Activated T-cell treated with anti-CD3 and anti-CD28 coated beads, Interleukin-2, amount 50 U/mL, for 4 hours (primary cell): ENCODE measurements at regions not wholly inside any gene's neighbourhood (a gene's known extent, or its start where the extent isn't known, plus 50 kb on each side); places are given as distances from the start of the nearest gene placed in this dataset.

Experiments used
- ATAC-seq, 2 donors: fragments of 200-7000 bp; cut with Tn5 transposase; one replicate each; pipeline ENCODE4 v1.10.0; 2021
- DNase-seq: peaks from one replicate; pipeline ENCODE4 v3.0.0-alpha.2; 2020
- H3K27me3 Mint-ChIP-seq: one replicate; pipeline ENCODE4 v1.8.0; 2021; ENCODE audit warnings: low read depth, mixed read lengths
- H3K36me3 Mint-ChIP-seq: one replicate; pipeline ENCODE4 v1.8.0; 2022; ENCODE audit warnings: mixed read lengths; ENCODE audit not compliant: insufficient read depth
- H3K4me1 Mint-ChIP-seq: one replicate; pipeline ENCODE4 v1.8.0; 2021; ENCODE audit warnings: low read depth, mixed read lengths
- H3K4me3 Mint-ChIP-seq: one replicate; pipeline ENCODE4 v1.8.0; 2021; ENCODE audit warnings: mild to moderate bottlenecking, moderate library complexity, mixed read lengths
- H3K9me3 Mint-ChIP-seq: one replicate; pipeline ENCODE4 v1.8.0; 2021; ENCODE audit warnings: mixed read lengths

DNA sequence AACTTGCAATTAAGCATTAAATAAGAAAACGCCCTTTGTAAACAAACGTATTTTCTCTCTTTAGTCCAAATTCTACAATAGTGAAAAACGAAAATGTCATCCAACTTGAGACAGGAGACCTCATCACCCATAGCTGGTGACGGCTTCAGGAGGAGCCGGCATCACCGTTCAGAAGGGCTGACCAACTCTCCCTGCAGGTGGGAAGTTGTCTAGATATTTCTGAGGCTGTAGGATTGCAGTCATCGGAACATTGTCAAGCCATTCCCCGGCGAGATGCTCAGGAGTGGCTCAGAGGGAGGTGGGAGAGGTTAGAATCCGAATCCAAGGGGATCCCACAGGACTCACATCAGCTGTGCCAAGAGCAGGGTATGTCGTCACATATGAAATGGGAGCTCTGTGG lies 76.7 kb downstream of the RBFOX3 start:
- H3K36me3 Mint-ChIP-seq = no peaks in the 10 kb centered on the region
- DNase-seq (no peak), ATAC-seq (no peak)
- no peaks in the 10 kb centered on the region for H3K4me1 Mint-ChIP-seq
- H3K4me3 Mint-ChIP-seq = no peak overlapping the region
- peaks cover 17% of the 10 kb centered on the region for H3K27me3 Mint-ChIP-seq
- no peaks in the 10 kb centered on the region for H3K9me3 Mint-ChIP-seq

DNA sequence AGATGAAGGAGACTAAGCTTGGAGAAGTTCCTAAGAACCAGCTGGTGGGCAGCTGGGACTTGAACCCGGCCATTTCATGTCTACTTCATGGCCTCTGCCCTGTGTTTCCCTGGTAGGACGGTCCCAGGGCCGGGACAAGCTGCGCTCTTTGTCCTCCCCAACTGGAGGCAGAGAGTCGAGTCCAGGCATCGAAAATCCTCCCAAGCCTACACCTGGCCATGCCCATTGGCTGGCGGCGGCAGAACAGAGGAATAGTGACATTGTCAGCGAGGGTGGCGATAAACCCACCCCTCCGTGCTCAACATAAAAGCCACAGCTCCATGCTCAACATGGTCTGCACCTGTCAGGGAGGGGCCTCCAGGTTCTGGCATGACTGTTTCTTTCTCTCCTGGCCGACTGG lies 77.7 kb downstream of the RBFOX3 start:
- ATAC-seq (no peak), DNase-seq (no peak)
- H3K27me3 Mint-ChIP-seq = peaks cover 20% of the 10 kb centered on the region
- no peaks in the 10 kb centered on the region for H3K36me3 Mint-ChIP-seq
- no peak overlapping the region for H3K4me3 Mint-ChIP-seq
- H3K9me3 Mint-ChIP-seq = no peaks in the 10 kb centered on the region
- no peaks in the 10 kb centered on the region for H3K4me1 Mint-ChIP-seq

DNA sequence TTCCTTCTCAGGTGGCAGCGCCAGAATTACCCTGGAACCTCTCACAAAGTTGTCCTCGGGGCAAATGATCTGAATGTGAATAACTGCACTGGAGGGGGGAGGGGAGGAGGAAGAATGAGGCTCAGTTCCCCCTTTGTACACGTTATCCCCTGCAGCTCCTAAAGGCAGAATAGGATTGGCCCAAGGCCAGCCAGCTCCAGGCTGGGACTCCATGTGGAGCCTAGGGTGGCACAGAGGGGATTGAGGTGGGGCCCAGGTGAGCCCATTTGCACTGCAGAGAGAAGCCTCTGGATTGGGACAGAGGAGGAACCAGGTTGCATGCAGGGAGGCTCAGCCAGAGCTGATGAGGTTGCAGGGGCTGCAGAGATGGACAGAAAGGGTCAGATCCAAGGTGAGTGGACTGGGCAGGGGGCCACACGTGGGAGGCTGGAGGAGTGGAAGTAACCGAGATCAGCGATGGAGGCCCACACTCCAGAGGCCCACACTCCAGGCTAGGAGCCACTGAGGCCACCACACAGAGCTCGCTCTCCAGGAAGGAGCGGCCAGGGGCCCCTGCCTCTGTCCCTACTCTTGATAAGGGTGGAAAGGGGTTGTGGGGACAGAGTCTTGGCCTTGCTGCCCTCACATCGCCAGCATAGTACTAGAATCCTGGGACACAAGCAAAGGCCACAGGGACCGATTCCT lies 78.6 kb downstream of the RBFOX3 start:
- H3K4me1 Mint-ChIP-seq = no peaks in the 10 kb centered on the region
- H3K36me3 Mint-ChIP-seq = no peaks in the 10 kb centered on the region
- DNase-seq (no peak), ATAC-seq (no peak)
- no peaks in the 10 kb centered on the region for H3K9me3 Mint-ChIP-seq
- H3K4me3 Mint-ChIP-seq = no peak overlapping the region
- H3K27me3 Mint-ChIP-seq = peaks cover 22% of the 10 kb centered on the region

DNA sequence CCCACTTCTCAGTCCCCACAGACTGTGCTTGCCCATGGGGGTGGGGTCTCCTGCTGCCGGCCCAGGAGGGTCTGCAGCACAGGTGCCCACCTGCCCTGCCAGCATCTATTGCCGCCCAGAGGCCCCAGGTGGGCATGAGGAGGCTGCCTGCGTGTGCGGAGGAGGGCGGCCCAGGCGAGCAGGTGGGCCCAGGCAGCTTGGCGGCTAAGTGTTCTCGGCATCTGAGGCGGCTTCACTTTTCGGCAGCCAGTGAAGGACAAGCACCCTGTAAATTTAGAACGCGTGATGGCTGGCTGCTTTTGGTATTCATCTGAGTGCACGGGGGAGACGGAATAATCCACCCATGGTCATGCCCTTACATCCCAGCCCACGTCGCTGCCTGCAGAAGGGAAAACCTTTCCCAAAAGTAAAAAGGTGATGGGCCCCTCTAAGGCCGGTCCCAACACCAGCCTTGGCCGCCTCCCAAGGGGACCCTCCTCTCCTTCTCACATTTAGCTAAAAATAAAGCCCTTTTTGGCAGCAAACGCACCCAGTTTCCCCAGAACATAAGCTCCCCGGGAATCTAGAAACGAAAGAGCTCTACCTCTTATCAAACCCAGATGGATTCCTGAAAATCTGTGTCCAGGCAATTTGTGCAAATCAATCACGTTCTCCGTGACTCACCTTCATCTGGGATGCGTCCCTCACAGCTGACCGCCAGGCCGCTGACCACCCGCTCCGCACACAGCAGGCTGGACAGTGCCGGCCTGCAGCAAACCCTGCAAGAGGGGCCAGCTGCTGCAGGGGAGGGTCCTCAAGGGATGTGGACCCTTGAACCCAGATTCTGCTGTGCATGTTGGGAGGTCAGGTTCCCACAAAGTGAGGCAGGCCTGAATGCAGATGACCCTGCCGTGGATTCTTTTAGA lies 79.4 kb downstream of the RBFOX3 start:
- DNase-seq = no peak
- no peak for ATAC-seq
- H3K9me3 Mint-ChIP-seq = no peaks in the 10 kb centered on the region
- peaks cover 27% of the 10 kb centered on the region for H3K27me3 Mint-ChIP-seq
- no peak overlapping the region for H3K4me3 Mint-ChIP-seq
- H3K36me3 Mint-ChIP-seq = no peaks in the 10 kb centered on the region
- no peaks in the 10 kb centered on the region for H3K4me1 Mint-ChIP-seq

DNA sequence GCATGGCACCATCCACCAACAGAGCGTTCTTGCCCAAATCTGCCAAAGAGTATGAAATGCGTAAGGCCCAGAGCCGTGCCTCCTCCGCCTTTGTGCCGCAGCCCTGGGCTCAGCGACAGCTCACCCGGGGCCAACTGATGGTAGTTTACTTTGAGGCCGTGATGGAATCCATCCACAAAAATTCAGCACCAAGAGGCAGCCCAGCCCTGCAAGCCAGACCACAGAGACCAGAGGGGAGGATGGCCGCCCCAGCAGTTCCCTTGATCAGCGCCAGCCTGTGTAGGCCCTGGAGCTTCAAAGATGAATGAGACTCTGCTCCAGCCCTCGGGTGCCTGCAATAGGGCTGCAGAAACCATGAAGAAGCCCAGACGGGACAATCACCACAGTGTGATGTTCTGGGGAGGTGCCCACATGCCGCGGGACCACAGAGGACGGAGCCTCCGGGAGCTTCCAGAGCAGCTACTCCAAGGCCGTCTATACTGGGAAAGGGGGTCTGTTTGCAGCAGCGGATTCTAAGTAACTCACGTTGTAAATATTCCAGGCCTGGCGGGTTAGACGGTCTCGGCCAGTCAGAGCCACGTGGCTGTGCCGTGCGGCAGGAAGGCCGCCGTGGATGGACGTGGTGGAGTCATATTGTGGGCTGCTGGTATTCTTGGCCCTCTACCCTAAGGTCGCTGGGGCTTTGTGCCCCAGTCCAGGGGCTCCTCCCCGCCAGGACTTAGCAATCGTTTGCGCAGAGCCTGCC lies 80.3 kb downstream of the RBFOX3 start:
- Mint-ChIP-seq H3K4me1 (no peaks in the 10 kb centered on the region), H3K36me3 (no peaks in the 10 kb centered on the region), H3K27me3 (peaks cover 32% of the 10 kb centered on the region), H3K9me3 (no peaks in the 10 kb centered on the region), H3K4me3 (no peak overlapping the region)
- DNase-seq = no peak
- no peak for ATAC-seq

DNA sequence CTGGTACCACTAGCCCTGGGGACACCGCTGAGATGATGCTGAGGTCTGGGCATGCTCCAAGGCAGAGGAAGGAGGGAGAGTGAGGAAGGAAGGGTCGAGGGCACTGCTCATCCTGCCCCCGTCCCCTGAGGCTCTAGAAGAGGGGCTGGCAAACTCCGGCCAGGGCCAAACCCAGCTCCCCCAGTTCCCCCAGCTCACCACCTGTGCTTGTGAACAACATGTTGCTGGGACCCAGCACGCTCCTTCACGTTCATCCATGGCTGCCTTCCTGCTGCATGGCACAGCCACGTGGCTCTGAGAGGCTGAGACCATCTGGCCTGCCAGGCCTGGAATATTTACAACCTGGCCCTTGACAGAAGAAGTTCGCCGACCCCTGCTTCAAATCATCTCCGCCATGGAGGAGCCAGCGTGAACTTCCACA lies 81.2 kb downstream of the RBFOX3 start:
- Mint-ChIP-seq H3K36me3 (no peaks in the 10 kb centered on the region), H3K4me3 (no peak overlapping the region), H3K4me1 (no peaks in the 10 kb centered on the region), H3K9me3 (no peaks in the 10 kb centered on the region), H3K27me3 (peaks cover 36% of the 10 kb centered on the region)
- ATAC-seq = no peak
- DNase-seq = no peak

DNA sequence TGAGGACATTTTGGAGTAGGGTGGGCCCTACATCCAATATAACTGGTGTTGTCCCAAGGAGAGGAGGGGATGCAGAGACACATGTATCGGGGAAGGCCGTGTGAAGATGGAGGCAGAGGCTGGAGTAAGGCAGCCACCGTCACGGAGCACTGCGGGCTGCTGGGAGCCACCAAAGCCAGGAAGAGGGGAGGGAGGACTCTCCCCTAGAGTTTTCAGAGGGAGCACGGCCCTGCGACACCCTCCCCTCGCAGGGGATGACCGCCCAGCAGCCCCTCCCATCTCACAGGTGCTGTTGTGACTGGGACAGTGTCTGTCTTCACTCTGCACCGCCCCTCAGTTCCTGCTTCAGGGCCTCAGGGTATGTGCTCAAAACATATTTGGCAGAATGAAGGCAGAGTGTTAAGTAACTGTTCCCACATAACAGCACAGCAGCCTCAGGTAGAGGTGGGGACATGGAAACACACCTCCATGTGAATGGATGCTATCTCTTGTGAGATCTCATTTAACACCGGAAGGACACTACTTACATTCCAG lies 82.2 kb downstream of the RBFOX3 start:
- Mint-ChIP-seq H3K9me3 (no peaks in the 10 kb centered on the region), H3K4me3 (no peak overlapping the region), H3K27me3 (peaks cover 39% of the 10 kb centered on the region), H3K4me1 (no peaks in the 10 kb centered on the region), H3K36me3 (no peaks in the 10 kb centered on the region)
- ATAC-seq (no peak), DNase-seq (no peak)

DNA sequence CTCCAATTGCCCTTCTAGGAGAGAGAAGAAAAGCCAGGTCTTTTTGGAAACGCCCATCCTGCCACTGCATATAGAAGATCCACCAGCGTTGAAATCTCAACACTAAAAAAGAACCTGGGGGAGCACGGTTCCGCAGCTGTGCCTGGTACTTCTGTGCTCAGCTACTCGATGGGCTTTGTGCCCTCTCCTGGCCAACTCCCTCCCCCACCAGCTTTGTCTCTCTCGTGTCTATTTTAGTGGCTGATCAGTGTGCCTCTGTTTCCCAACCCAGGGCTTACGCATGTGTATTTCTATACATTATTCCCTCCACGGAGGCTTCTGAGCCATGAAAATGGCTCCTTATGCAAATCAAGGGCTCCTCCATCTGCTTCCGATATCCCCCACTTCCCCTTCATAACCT lies 83.5 kb downstream of the RBFOX3 start:
- DNase-seq (no peak), ATAC-seq (no peak)
- Mint-ChIP-seq H3K36me3 (no peaks in the 10 kb centered on the region), H3K9me3 (no peaks in the 10 kb centered on the region), H3K27me3 (peaks cover 35% of the 10 kb centered on the region), H3K4me1 (no peaks in the 10 kb centered on the region), H3K4me3 (no peak overlapping the region)

DNA sequence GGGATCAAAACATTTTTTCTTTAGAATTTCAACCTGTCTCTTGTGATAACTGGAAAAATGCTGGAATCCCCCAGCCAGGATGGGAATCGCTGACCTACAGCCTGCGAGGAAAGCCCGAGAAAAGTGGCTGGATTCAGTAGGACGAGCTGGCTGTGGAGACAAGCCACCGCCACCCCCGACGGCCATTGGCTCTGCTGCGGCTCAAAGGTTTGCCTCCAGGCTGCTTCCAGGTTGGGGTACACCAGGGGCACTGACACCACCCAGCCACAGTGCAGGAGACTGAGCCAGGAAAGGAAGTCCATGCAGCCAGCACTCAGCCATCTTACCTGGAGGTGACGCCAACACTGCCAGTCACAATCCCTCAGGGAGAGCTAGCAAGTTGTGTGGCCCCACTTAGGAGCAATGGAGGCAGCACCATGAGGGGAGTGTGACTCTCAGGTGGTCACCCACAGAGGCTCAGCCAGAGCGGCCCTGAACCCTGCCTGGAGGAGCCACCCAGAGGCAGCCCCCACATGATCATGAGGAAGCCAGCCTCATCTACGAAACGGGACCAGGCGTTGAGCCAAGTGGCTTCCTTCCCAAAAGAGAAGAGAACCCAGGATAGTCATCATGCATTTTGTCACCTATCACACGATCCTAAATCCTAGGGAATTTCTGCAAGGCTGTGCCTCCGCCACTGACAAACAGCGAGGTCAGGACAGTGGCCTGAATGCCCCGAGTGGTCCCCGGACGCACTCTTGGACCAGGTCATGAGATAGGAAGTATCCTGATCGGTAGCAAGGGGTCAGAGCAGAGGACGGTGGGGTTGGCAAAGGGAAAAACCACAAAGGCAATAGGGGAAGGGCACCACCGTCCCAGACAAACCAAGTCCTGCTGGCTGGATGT lies 84.8 kb downstream of the RBFOX3 start:
- H3K4me1 Mint-ChIP-seq = no peaks in the 10 kb centered on the region
- no peaks in the 10 kb centered on the region for H3K9me3 Mint-ChIP-seq
- peaks cover 29% of the 10 kb centered on the region for H3K27me3 Mint-ChIP-seq
- DNase-seq = no peak
- no peak overlapping the region for H3K4me3 Mint-ChIP-seq
- H3K36me3 Mint-ChIP-seq = no peaks in the 10 kb centered on the region
- ATAC-seq = no peak

DNA sequence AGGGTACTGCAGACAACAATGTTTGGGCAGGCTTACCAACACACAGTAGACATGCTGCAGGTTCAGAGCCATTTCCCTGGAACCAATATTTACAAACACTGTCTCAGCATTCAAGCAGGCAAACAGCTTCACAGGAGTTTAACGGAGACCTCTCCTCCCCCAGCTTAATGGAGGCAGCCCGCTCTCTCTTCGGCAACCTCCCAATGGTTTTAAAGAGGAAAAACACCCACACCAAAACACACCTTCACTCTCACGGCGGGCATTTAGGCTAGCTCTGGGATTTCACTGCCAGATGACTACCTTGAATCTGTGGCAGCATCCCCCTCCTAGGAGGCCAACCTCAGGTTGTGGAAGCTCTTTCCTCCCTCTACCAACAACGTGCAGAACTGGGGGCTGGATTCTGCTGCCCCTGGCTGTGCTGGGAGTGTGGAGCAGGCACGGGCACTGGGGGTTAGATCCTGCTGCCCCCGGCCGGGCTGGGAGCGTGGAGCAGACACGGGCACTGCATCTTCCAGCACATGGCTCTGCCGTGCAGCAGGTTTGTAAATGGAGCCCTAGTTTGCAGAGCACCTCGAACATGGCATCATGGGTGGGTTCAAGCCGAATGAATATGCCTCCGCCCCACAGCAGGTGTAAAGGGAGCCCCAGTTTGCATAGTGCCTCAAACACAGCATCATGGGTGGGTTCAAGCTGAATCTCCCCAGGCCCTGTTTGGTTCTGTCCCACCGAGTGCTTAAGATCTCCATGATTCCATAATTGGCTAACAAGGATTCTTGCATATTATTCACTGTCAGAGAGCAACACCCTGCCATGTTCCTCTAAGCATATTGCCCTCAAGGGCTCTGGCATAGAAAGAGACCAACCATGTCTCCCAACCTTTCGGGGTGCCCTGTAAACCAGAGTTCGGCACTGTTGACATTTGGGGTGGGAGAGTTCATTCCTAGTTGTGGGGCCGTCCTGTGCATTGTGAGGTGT lies 86.4 kb downstream of the RBFOX3 start:
- peaks cover 26% of the 10 kb centered on the region for H3K27me3 Mint-ChIP-seq
- no peak overlapping the region for H3K4me3 Mint-ChIP-seq
- no peaks in the 10 kb centered on the region for H3K36me3 Mint-ChIP-seq
- H3K9me3 Mint-ChIP-seq = no peaks in the 10 kb centered on the region
- DNase-seq = no peak
- ATAC-seq = no peak
- no peaks in the 10 kb centered on the region for H3K4me1 Mint-ChIP-seq

DNA sequence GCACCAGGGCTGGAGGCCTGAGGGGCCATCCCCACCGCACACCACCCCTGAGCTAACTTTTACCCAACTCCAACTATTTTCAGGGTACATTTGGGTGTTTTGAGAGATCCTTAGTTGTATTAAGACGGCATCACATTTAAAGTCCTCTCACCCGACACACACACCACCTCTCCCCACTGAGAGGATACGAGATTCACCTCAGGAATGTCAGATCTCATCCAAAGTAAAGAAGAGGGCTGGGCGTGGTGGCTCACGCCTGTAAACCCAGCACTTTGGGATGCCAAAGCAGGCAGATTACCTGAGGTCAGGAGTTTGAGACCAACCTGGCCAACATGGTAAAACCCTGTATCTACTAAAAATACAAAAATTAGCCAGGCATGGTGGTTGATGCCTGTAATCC lies 88.4 kb downstream of the RBFOX3 start:
- no peak for ATAC-seq

DNA sequence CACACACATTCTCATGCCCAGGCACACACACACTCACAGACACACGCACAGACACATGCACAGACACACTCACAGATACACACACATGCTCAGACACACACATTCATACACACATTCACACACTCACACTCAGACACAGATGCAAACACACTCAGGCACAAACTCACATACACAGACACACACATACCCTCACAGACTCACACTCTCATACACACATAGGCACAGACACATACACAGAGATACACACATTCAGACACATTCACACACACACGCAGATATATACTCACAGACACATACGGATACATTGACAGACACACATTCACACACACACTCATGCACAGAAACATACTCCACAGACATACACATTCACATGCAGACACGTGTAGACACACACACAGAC lies 89.6 kb downstream of the RBFOX3 start:
- DNase-seq = no peak
- Mint-ChIP-seq H3K9me3 (no peaks in the 10 kb centered on the region), H3K27me3 (peaks cover 34% of the 10 kb centered on the region), H3K36me3 (no peaks in the 10 kb centered on the region), H3K4me3 (no peak overlapping the region), H3K4me1 (no peaks in the 10 kb centered on the region)
- ATAC-seq = no peak

More for the DNA sequence above, 88.4 kb downstream of the RBFOX3 start:
- Mint-ChIP-seq H3K9me3 (no peaks in the 10 kb centered on the region), H3K4me1 (no peaks in the 10 kb centered on the region), H3K36me3 (no peaks in the 10 kb centered on the region), H3K27me3 (peaks cover 35% of the 10 kb centered on the region), H3K4me3 (no peak overlapping the region)
- DNase-seq = no peak
